ENCODE measurements at regions not wholly inside any gene's neighbourhood (a gene's known extent, or its start where the extent isn't known, plus 50 kb on each side); places are given as distances from the start of the nearest gene placed in this dataset.
"Not testable (repeated sequence)": the region's sequence is repeated elsewhere in the genome, so short reads cannot be mapped to it uniquely, and the experiment has no call there.

GRCh38 chr6:27617046-27617687 is 144.3 kb upstream of the ZNF184 start:
- DNase-seq: no peak

- no peak for DNase-seq
Measured at GRCh38 chr6:27616328-27617045, 143.6 kb upstream of the ZNF184 start.

- DNase-seq: no peak
Measured at GRCh38 chr6:27611451-27611850, 138.5 kb upstream of the ZNF184 start.

- no peak for DNase-seq
Measured at GRCh38 chr6:27608916-27609883, 136.3 kb upstream of the ZNF184 start.

GRCh38 chr6:27605401-27606342 is 132.8 kb upstream of the ZNF184 start:
- DNase-seq: no peak

GRCh38 chr6:27604986-27605385 is 132.1 kb upstream of the ZNF184 start:
- no peak for DNase-seq

- no peak for DNase-seq
Measured at GRCh38 chr6:27601668-27602254, 128.9 kb upstream of the ZNF184 start.

GRCh38 chr6:27599859-27600532 is 127.1 kb upstream of the ZNF184 start:
- DNase-seq: no peak

- DNase-seq: not testable (repeated sequence)
Measured at GRCh38 chr6:27597031-27597567, 124.2 kb upstream of the ZNF184 start.

- DNase-seq: no peak
Measured at GRCh38 chr6:27593861-27594260, 121.0 kb upstream of the ZNF184 start.

- DNase-seq: no peak
Measured at GRCh38 chr6:27593200-27593818, 120.4 kb upstream of the ZNF184 start.

GRCh38 chr6:27592481-27593199 is 119.7 kb upstream of the ZNF184 start:
- DNase-seq: no peak

GRCh38 chr6:27591699-27592480 is 119.0 kb upstream of the ZNF184 start:
- DNase-seq: no peak

GRCh38 chr6:27585316-27585715 is 112.4 kb upstream of the ZNF184 start:
- DNase-seq: not testable (repeated sequence)

- DNase-seq: no peak
Measured at GRCh38 chr6:27584326-27584725, 111.4 kb upstream of the ZNF184 start.

GRCh38 chr6:27582928-27583725 is 110.2 kb upstream of the ZNF184 start:
- peak; percentile 28 for DNase-seq

GRCh38 chr6:27579973-27580372 is 107.1 kb upstream of the ZNF184 start:
- no peak for DNase-seq

- DNase-seq: no peak
Measured at GRCh38 chr6:27577922-27578321, 105.0 kb upstream of the ZNF184 start.

Data from NK-92 treated with Interleukin-12 subunit alpha and Interleukin-12 subunit beta, amount 100 ng/mL, for 24 hours (cell line).